ENCODE measurements at regions not wholly inside any gene's neighbourhood (a gene's known extent, or its start where the extent isn't known, plus 50 kb on each side); places are given as distances from the start of the nearest gene placed in this dataset.
"Not testable (repeated sequence)": the region's sequence is repeated elsewhere in the genome, so short reads cannot be mapped to it uniquely, and the experiment has no call there.

DNA sequence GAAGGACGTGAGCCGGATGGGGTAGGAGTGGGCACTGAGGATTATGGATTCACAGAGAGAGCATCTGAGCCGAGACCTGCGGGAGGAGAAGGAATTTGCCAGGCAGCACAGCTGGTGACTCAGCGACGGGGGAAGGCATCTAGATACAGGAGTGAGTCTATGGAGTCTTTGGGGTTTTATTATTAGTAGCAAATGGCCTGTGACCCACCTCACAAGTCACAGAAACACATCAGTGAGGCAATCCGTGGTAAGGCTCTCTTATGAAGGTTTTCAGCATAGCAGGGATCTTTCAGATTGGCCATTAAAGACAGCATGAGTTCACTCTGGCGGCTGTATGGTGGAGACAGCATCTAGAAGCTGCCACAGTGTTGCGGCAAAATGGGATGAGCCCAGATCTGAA, 66.5 kb upstream of the GPR89A start:
- TF ChIP-seq NFYB (CRISPR knock-in tag; conservative IDR thresholded peaks at IDR 0.05; ENCODE audit: low read depth), result not testable (repeated sequence)
- TF ChIP-seq, protein P1, sequence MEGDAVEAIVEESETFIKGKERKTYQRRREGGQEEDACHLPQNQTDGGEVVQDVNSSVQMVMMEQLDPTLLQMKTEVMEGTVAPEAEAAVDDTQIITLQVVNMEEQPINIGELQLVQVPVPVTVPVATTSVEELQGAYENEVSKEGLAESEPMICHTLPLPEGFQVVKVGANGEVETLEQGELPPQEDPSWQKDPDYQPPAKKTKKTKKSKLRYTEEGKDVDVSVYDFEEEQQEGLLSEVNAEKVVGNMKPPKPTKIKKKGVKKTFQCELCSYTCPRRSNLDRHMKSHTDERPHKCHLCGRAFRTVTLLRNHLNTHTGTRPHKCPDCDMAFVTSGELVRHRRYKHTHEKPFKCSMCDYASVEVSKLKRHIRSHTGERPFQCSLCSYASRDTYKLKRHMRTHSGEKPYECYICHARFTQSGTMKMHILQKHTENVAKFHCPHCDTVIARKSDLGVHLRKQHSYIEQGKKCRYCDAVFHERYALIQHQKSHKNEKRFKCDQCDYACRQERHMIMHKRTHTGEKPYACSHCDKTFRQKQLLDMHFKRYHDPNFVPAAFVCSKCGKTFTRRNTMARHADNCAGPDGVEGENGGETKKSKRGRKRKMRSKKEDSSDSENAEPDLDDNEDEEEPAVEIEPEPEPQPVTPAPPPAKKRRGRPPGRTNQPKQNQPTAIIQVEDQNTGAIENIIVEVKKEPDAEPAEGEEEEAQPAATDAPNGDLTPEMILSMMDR (IDR thresholded peaks at IDR 0.05), result not testable (repeated sequence)

All from WTC11 (cell line).